ENCODE measurements at regions not wholly inside any gene's neighbourhood (a gene's known extent, or its start where the extent isn't known, plus 50 kb on each side); places are given as distances from the start of the nearest gene placed in this dataset.

DNA sequence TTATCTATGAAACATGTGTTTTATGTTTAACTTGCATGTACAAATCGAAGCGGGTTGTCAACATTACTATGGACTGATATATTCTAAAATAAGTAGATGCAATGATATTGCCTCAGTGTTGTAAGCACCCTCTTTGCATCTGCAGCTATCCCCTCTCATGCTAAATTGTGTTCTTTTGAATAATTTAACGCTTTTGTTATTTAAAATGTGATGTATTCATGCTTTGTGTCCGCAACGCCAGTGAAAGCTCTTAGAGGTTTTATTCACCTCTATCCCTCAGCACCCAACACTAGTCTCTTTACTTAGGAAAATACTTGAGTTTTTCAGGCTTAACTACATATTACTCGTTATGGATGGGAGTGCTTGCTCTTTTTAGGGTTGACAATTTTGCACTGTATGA lies 173.7 kb upstream of the ID4 start:
- WGBS, 10 experiments, result 44 to 87% (median 57%) methylated on average over 3 to 6 of the region's 6 CpGs; no CpG with 5 or more reads in 1 of the 10 experiments
- Histone ChIP-seq H3K4me3 (no peak overlapping the region), H3K4me1 (replicated peaks in 1 of 2) (peaks cover 23 to 60% of the 10 kb centered on the region in 2 donors), H3K27ac (no peak overlapping the region)
- in situ Hi-C loops (cut with MboI; ENCODE audit: low pct_unique_long_range_greater_than_20kb in 2 of 9, low sequenced_read_pairs in 9 of 9, unreplicated experiment in 9 of 9), result no loop called here
- ATAC-seq (replicated peaks in 6 of 8), result peak in 3 of 8 experiments; percentile 33 to 48 (median 47)

DNA sequence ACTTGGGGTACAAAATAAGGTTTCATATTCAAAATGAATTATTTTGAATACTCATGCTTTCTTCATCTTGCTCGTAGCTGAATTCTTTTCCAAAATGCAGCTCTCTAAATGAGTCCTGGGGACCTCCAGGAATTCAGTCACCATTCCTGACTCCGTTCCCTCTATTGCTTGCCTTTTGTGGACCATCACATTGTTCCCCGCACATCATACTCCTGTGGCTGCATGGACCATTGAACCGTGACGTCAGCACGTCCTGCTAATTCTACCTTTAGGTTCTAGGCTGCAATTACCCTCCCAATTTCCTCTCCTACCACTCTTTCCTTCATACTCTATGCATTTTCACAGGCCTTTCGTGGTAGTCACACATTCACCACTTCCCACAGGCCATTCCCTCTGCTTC lies 173.1 kb upstream of the ID4 start:
- ATAC-seq (replicated peaks in 6 of 8), result no peak
- H3K4me3 ChIP-seq, result no peak overlapping the region
- peaks cover 23 to 60% of the 10 kb centered on the region in 2 donors for H3K4me1 ChIP-seq (replicated peaks in 1 of 2)
- no peak overlapping the region for H3K27ac ChIP-seq
- in situ Hi-C loops (cut with MboI; ENCODE audit: low pct_unique_long_range_greater_than_20kb in 2 of 9, low sequenced_read_pairs in 9 of 9, unreplicated experiment in 9 of 9), result no loop called here
- WGBS, 10 experiments, result 56 to 100% (median 79%) methylated on average over 1 to 7 of the region's 7 CpGs; no CpG with 5 or more reads in 2 of the 10 experiments

GRCh38 chr6:19664878-19665612 lies 172.1 kb upstream of the ID4 start:
- WGBS, 10 experiments, result 38 to 100% (median 100%) methylated on average over 2 of the region's 2 CpGs; no CpG with 5 or more reads in 2 of the 10 experiments
- Histone ChIP-seq H3K4me3 (no peak overlapping the region), H3K27ac (no peak overlapping the region), H3K4me1 (replicated peaks in 1 of 2) (peaks cover 23 to 50% of the 10 kb centered on the region in 2 donors)
- ATAC-seq (replicated peaks in 6 of 8), result no peak
- in situ Hi-C loops (cut with MboI; ENCODE audit: low pct_unique_long_range_greater_than_20kb in 2 of 9, low sequenced_read_pairs in 9 of 9, unreplicated experiment in 9 of 9), result no loop called here

DNA sequence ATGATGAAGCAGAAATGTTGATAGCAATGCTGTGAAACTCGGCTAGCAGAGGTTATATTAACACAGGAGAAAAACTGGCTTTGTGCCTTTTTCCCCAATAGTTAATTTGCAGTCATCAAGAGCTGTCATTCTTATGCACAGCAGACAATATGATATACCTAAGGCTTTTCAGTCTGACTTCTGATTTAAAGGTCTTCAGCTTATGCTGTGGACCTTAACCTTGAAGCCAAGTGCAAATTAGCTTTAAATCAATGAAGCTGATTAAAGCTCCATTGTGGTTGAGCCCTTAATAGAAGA lies 171.6 kb upstream of the ID4 start:
- Histone ChIP-seq H3K4me1 (replicated peaks in 1 of 2) (peaks cover 20 to 46% of the 10 kb centered on the region in 2 donors), H3K27ac (no peak overlapping the region), H3K4me3 (no peak overlapping the region)
- WGBS, 10 experiments, result 0 to 56% (median 0%) methylated on average over 1 of the region's 1 CpG; no CpG with 5 or more reads in 4 of the 10 experiments
- in situ Hi-C loops (cut with MboI; ENCODE audit: low pct_unique_long_range_greater_than_20kb in 2 of 9, low sequenced_read_pairs in 9 of 9, unreplicated experiment in 9 of 9), result no loop called here
- ATAC-seq (replicated peaks in 6 of 8), result peak in 5 of 8 experiments; percentile 18 to 54 (median 31)

- in situ Hi-C loops (cut with MboI; ENCODE audit: low pct_unique_long_range_greater_than_20kb in 2 of 9, low sequenced_read_pairs in 9 of 9, unreplicated experiment in 9 of 9), result no loop called here
- H3K27ac ChIP-seq, result no peak overlapping the region
Observed at GRCh38 chr6:19668710-19669109, 168.5 kb upstream of the ID4 start.

GRCh38 chr6:19669206-19669605 lies 168.0 kb upstream of the ID4 start:
- ATAC-seq (replicated peaks in 6 of 8), result no peak
- in situ Hi-C loops (cut with MboI; ENCODE audit: low pct_unique_long_range_greater_than_20kb in 2 of 9, low sequenced_read_pairs in 9 of 9, unreplicated experiment in 9 of 9), result no loop called here
- Histone ChIP-seq H3K4me3 (no peak overlapping the region), H3K27ac (no peak overlapping the region), H3K4me1 (replicated peaks in 1 of 2) (peaks cover 8 to 28% of the 10 kb centered on the region in 2 donors)

More at GRCh38 chr6:19668710-19669109, 168.5 kb upstream of the ID4 start:
- Histone ChIP-seq H3K4me1 (replicated peaks in 1 of 2) (peaks cover 8 to 33% of the 10 kb centered on the region in 2 donors), H3K4me3 (no peak overlapping the region)
- no peak for ATAC-seq (replicated peaks in 6 of 8)

- no peaks in the 10 kb centered on the region for H3K4me1 ChIP-seq (replicated peaks in 1 of 2)
- in situ Hi-C loops (cut with MboI; ENCODE audit: low pct_unique_long_range_greater_than_20kb in 2 of 9, low sequenced_read_pairs in 9 of 9, unreplicated experiment in 9 of 9), result no loop called here
- no peak overlapping the region for H3K4me3 ChIP-seq
- ATAC-seq (replicated peaks in 6 of 8), result no peak
- no peak overlapping the region for H3K27ac ChIP-seq
Observed at GRCh38 chr6:19682859-19683258, 154.3 kb upstream of the ID4 start.

GRCh38 chr6:19690325-19691075 lies 146.7 kb upstream of the ID4 start:
- peak in 3 of 8 experiments; percentile 84 to 94 (median 91) for ATAC-seq (replicated peaks in 6 of 8)
- in situ Hi-C loops (cut with MboI; ENCODE audit: low pct_unique_long_range_greater_than_20kb in 2 of 9, low sequenced_read_pairs in 9 of 9, unreplicated experiment in 9 of 9), result no loop called here
- WGBS, 10 experiments, result 0 to 89% (median 54%) methylated on average over 1 to 6 of the region's 6 CpGs
- H3K27ac ChIP-seq, result no peak overlapping the region
- H3K4me1 ChIP-seq (replicated peaks in 1 of 2), result peaks cover 14 to 24% of the 10 kb centered on the region in 2 donors
- no peak overlapping the region for H3K4me3 ChIP-seq

GRCh38 chr6:19691465-19692167 lies 145.6 kb upstream of the ID4 start:
- H3K27ac ChIP-seq, result peak overlapping the region; percentile 73 to 86
- peak overlapping the region; percentile 24 to 39 (median 38) for H3K4me3 ChIP-seq
- peak; percentile 48 to 94 (median 88) for ATAC-seq (replicated peaks in 6 of 8)
- 0 to 11% (median 0%) methylated on average over 1 to 13 of the region's 44 CpGs; no CpG with 5 or more reads in 3 of the 10 experiments for WGBS, 10 experiments
- peaks cover 14 to 24% of the 10 kb centered on the region in 2 donors for H3K4me1 ChIP-seq (replicated peaks in 1 of 2)
- in situ Hi-C loops (cut with MboI; ENCODE audit: low pct_unique_long_range_greater_than_20kb in 2 of 9, low sequenced_read_pairs in 9 of 9, unreplicated experiment in 9 of 9), result no loop called here

DNA sequence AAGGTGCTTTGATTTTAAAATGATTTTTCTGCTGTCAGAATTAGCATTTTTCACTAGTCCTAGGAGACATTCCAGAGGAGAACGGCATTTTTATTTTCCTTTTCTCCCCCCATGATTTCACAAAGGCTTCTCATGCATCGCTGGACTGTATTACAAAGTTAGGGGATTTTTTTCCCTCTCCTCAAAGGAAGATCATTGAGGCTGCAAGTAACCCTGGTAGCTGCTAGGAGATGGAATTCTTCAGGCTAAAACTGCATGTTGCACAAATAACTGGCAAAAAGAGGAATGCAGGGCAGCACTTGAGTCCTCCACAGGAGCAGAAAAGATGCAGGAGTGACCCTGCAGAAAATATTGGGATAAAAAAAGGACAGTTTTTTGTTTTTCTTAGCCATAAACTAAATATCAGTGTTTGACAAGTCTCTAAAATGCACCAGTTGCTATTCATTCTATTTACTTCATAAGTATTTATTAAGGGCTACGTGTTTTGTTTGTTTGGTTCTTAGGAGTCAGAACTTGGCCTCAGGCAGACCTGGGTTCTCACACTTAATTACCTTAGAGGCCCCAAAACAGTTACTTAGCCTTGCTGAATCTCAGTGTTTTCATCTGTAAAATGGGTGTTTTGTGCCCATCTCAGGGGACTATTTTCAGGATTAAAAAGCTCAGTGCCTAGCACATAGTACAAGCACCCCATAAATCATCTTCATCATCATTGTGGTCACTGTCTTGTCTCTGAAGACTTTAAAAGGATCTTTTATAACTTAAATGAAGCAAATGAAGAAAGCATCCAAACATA lies 144.5 kb upstream of the ID4 start:
- H3K27ac ChIP-seq, result peak overlapping the region; percentile 73 to 86
- peak overlapping the region in 4 of 5 donors; percentile 33 to 39 (median 38) for H3K4me3 ChIP-seq
- ATAC-seq (replicated peaks in 6 of 8), result peak in 4 of 8 experiments; percentile 20 to 64 (median 29)
- in situ Hi-C loops (cut with MboI; ENCODE audit: low pct_unique_long_range_greater_than_20kb in 2 of 9, low sequenced_read_pairs in 9 of 9, unreplicated experiment in 9 of 9), result no loop called here
- H3K4me1 ChIP-seq (replicated peaks in 1 of 2), result peaks cover 14 to 24% of the 10 kb centered on the region in 2 donors
- WGBS, 10 experiments, result 0 to 100% (median 51%) methylated on average over 1 to 3 of the region's 3 CpGs; no CpG with 5 or more reads in 2 of the 10 experiments

- in situ Hi-C loops (cut with MboI; ENCODE audit: low pct_unique_long_range_greater_than_20kb in 2 of 9, low sequenced_read_pairs in 9 of 9, unreplicated experiment in 9 of 9), result no loop called here
- ATAC-seq (replicated peaks in 6 of 8), result no peak
Observed at GRCh38 chr6:19694697-19695096, 142.5 kb upstream of the ID4 start.

DNA sequence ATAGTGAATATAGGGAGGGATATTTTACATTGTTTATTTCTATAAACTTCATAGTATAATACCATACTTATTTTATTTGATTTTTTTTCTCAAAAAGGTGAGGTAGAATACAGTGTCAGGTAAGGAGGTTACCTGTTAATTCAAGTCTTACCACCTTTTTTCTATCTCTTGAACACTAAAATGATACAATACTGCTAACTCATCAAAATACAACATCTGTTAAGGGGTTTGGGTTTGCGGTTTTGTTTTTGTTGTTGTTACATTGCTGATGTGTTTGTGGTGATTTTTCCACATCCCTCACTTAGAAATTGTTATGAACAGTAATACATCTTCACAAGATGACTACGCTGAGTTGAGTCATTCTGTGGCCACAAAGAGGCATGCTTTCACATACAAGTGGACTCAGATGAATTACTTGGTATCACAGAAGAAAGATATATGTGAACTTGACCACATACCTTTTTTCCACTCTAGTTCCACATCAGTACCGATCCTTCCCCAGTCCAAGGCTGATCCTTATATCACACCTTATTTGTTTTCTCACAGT lies 139.4 kb upstream of the ID4 start:
- in situ Hi-C loops (cut with MboI; ENCODE audit: low pct_unique_long_range_greater_than_20kb in 2 of 9, low sequenced_read_pairs in 9 of 9, unreplicated experiment in 9 of 9), result no loop called here
- peak in 3 of 8 experiments; percentile 23 to 43 (median 27) for ATAC-seq (replicated peaks in 6 of 8)
- 0 to 100% (median 71%) methylated on average over 1 to 2 of the region's 3 CpGs; no CpG with 5 or more reads in 1 of the 10 experiments for WGBS, 10 experiments
- no peak overlapping the region for H3K4me3 ChIP-seq
- H3K27ac ChIP-seq, result no peak overlapping the region
- peaks cover 12% of the 10 kb centered on the region in 2 donors for H3K4me1 ChIP-seq (replicated peaks in 1 of 2)

More at GRCh38 chr6:19694697-19695096, 142.5 kb upstream of the ID4 start:
- H3K4me1 ChIP-seq (replicated peaks in 1 of 2), result peaks cover 14 to 25% of the 10 kb centered on the region in 2 donors
- WGBS, 10 experiments, result 51 to 100% (median 86%) methylated on average over 1 to 3 of the region's 3 CpGs; no CpG with 5 or more reads in 2 of the 10 experiments
- no peak overlapping the region for H3K4me3 ChIP-seq
- no peak overlapping the region for H3K27ac ChIP-seq

All from motor neuron (in vitro differentiated cells).